Neural progenitor cell (in vitro differentiated cells): ENCODE measurements at regions not wholly inside any gene's neighbourhood (a gene's known extent, or its start where the extent isn't known, plus 50 kb on each side); places are given as distances from the start of the nearest gene placed in this dataset.

ENCODE experiments used
- DNase-seq: peaks from one replicate; pipeline ENCODE4 v3.0.0-alpha.2; 2016; ENCODE audit warnings: low spot score
- H2AFZ ChIP-seq: fragments of 200-600 bp; sonication (generic); replicated peaks from 2 replicates; pipeline ENCODE4 v1.6.1; 2016; ENCODE audit warnings: antibody characterized with exemption
- H3F3A ChIP-seq: fragments of 200-600 bp; sonication (generic); 2 replicates; pipeline ENCODE4 v1.6.1; 2016; ENCODE audit warnings: antibody characterized with exemption, low read depth
- H3K27ac ChIP-seq: fragments of 200-600 bp; sonication (generic); 2 replicates; pipeline ENCODE4 v1.5.1; 2016; ENCODE audit warnings: mild to moderate bottlenecking
- H3K27me3 ChIP-seq: fragments of 200-600 bp; sonication (generic); 2 replicates; pipeline ENCODE4 v1.6.1; 2016; ENCODE audit warnings: mild to moderate bottlenecking, moderate library complexity
- H3K36me3 ChIP-seq: fragments of 200-600 bp; sonication (generic); 2 replicates; pipeline ENCODE4 v1.5.1; 2016
- H3K4me1 ChIP-seq: fragments of 200-600 bp; sonication (generic); 2 replicates; pipeline ENCODE4 v1.6.1; 2016; ENCODE audit warnings: mixed run types
- H3K4me2 ChIP-seq: fragments of 200-600 bp; sonication (generic); 2 replicates; pipeline ENCODE4 v1.6.1; 2016
- H3K4me3 ChIP-seq: fragments of 200-600 bp; sonication (generic); 2 replicates; pipeline ENCODE4 v1.5.1; 2016
- H3K79me2 ChIP-seq: fragments of 200-600 bp; sonication (generic); 2 replicates; pipeline ENCODE4 v1.6.1; 2016; ENCODE audit warnings: low read depth
- H3K9ac ChIP-seq: fragments of 200-600 bp; sonication (generic); 2 replicates; pipeline ENCODE4 v1.6.1; 2016
- H3K9me3 ChIP-seq: fragments of 200-600 bp; sonication (generic); 2 replicates; pipeline ENCODE4 v1.5.1; 2016; ENCODE audit warnings: low read depth
- H4K20me1 ChIP-seq: fragments of 200-600 bp; sonication (generic); 2 replicates; pipeline ENCODE4 v1.6.1; 2016; ENCODE audit warnings: low read depth
- H3K27ac Mint-ChIP-seq: 3 replicates; pipeline ENCODE4 v1.8.0; 2021; ENCODE audit warnings: mixed read lengths
- H3K27me3 Mint-ChIP-seq: 2 replicates; pipeline ENCODE4 v1.8.0; 2022; ENCODE audit warnings: low read depth, mild to moderate bottlenecking, inconsistent platforms, moderate library complexity, mixed read lengths; ENCODE audit not compliant: insufficient read depth
- H3K36me3 Mint-ChIP-seq: 3 replicates; pipeline ENCODE4 v1.8.0; 2021; ENCODE audit warnings: mixed read lengths
- H3K4me1 Mint-ChIP-seq: 3 replicates; pipeline ENCODE4 v1.8.0; 2021; ENCODE audit warnings: mixed read lengths
- H3K4me3 Mint-ChIP-seq: 3 replicates; pipeline ENCODE4 v1.8.0; 2021; ENCODE audit warnings: mild to moderate bottlenecking, moderate library complexity, mixed read lengths
- H3K9me3 Mint-ChIP-seq: 3 replicates; pipeline ENCODE4 v1.8.0; 2020; ENCODE audit warnings: mixed read lengths
- EZH2 ChIP-seq: fragments of 200-600 bp; sonication (generic); IDR thresholded peaks from 2 replicates; pipeline ENCODE4 v1.6.1; 2017; ENCODE audit warnings: antibody characterized with exemption, mild to moderate bottlenecking, moderate library complexity
- EZH2phosphoT487 ChIP-seq: fragments of 200-600 bp; sonication (generic); IDR thresholded peaks from 2 replicates; pipeline ENCODE4 v1.6.1; 2017; ENCODE audit warnings: antibody characterized with exemption
- TF ChIP-seq, protein P1 (sequence below): fragments of 200-600 bp; sonication (generic); IDR thresholded peaks from 2 replicates; pipeline ENCODE4 v1.5.1; 2017; ENCODE audit warnings: antibody characterized with exemption, mild to moderate bottlenecking

DNA sequence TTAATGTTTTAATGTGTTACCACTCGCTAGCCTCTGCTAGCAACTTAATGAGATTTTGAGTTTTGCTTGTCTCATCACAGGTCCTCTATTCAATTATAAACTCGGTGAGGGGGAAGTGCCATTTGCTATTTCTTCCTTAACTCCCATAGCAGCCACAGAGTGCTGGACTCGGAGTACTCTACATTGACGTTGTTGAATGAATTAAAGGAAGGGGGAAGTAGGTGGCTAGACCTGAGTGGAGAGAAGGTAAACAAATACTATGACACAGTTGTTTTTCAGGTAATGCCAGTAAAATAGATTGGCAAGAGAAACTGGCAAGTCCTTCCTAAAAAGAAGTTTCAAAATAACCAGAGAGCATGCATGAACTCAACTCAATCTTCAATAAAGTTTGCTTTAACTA, 339.3 kb downstream of the HRH4 start:
- Histone ChIP-seq H3K27ac (no peak overlapping the region), H3K79me2 (no peaks in the 10 kb centered on the region), H3K4me2 (no peak overlapping the region), H3K9ac (no peak overlapping the region), H4K20me1 (no peaks in the 10 kb centered on the region), H3K4me1 (peaks cover 9% of the 10 kb centered on the region), H3K4me3 (no peak overlapping the region), H3K9me3 (no peaks in the 10 kb centered on the region), H2AFZ (no peak overlapping the region), H3K27me3 (no peaks in the 10 kb centered on the region), H3K36me3 (no peaks in the 10 kb centered on the region), H3F3A (no peaks in the 10 kb centered on the region)
- Mint-ChIP-seq H3K4me1 (peaks cover 19% of the 10 kb centered on the region), H3K4me3 (no peak overlapping the region), H3K36me3 (peaks cover 4% of the 10 kb centered on the region), H3K27ac (peak overlapping the region; percentile 70), H3K9me3 (peaks cover 17% of the 10 kb centered on the region), H3K27me3 (peaks cover 10% of the 10 kb centered on the region)
- TF ChIP-seq, protein P1, sequence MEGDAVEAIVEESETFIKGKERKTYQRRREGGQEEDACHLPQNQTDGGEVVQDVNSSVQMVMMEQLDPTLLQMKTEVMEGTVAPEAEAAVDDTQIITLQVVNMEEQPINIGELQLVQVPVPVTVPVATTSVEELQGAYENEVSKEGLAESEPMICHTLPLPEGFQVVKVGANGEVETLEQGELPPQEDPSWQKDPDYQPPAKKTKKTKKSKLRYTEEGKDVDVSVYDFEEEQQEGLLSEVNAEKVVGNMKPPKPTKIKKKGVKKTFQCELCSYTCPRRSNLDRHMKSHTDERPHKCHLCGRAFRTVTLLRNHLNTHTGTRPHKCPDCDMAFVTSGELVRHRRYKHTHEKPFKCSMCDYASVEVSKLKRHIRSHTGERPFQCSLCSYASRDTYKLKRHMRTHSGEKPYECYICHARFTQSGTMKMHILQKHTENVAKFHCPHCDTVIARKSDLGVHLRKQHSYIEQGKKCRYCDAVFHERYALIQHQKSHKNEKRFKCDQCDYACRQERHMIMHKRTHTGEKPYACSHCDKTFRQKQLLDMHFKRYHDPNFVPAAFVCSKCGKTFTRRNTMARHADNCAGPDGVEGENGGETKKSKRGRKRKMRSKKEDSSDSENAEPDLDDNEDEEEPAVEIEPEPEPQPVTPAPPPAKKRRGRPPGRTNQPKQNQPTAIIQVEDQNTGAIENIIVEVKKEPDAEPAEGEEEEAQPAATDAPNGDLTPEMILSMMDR = no peak
- no peak for TF ChIP-seq EZH2
- no peak for TF ChIP-seq EZH2phosphoT487
- no peak for DNase-seq

DNA sequence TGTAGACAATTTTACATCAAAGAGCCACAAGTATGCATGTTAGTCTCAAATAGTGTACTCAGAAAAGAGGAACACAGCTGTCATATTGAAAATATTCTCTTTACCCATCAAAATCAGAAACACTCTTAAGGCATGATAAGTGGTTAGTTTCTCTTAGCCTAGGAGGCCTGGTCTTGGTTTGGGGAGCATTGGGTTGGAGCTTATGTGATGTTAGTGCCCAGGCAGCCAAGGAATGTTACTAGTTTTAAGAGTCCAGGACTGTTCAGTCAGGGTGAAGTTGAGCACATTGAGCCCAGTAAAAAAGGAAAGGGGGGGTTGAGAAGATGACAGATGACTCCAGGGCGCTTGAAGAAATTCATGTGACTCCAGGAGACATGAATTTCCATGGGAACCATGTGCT, 340.6 kb downstream of the HRH4 start:
- Histone ChIP-seq H3K79me2 (no peaks in the 10 kb centered on the region), H3K36me3 (no peaks in the 10 kb centered on the region), H4K20me1 (no peaks in the 10 kb centered on the region), H3K9ac (no peak overlapping the region), H3K4me3 (no peak overlapping the region), H2AFZ (no peak overlapping the region), H3K4me1 (peaks cover 9% of the 10 kb centered on the region), H3K27ac (no peak overlapping the region), H3K9me3 (no peaks in the 10 kb centered on the region), H3F3A (no peaks in the 10 kb centered on the region), H3K27me3 (no peaks in the 10 kb centered on the region), H3K4me2 (no peak overlapping the region)
- Mint-ChIP-seq H3K27me3 (peaks cover 10% of the 10 kb centered on the region), H3K4me3 (no peak overlapping the region), H3K36me3 (peaks cover 4% of the 10 kb centered on the region), H3K4me1 (peaks cover 19% of the 10 kb centered on the region), H3K9me3 (peaks cover 17% of the 10 kb centered on the region), H3K27ac (no peak overlapping the region)
- no peak for TF ChIP-seq EZH2
- TF ChIP-seq EZH2phosphoT487 = no peak
- TF ChIP-seq, protein P1 = no peak
- no peak for DNase-seq

DNA sequence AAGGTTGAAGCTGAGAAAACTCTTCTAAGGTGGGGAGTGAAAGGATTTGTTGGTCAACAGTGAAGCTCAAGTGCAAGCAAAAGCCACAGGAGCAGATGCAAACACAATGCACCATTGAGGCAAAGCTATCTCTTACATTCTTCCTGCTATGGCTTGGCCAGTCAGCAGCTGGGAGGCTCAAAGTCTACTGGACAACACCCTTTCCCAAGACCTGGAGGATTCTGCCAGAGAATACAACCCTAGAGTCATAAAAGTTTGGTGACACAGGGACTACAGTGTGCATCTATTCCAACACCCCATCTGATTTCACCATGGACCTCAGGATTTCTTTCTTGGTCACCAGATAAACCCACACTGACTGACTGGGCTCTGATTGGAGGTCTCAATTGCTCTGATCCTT, 342.0 kb downstream of the HRH4 start:
- no peak overlapping the region for H3K27ac Mint-ChIP-seq
- DNase-seq = no peak
- H3K9ac ChIP-seq = no peak overlapping the region
- no peak overlapping the region for H3K4me3 Mint-ChIP-seq
- no peaks in the 10 kb centered on the region for H3K9me3 ChIP-seq
- H3K36me3 Mint-ChIP-seq = peaks cover 4% of the 10 kb centered on the region
- H3K27ac ChIP-seq = no peak overlapping the region
- no peaks in the 10 kb centered on the region for H3K36me3 ChIP-seq
- no peaks in the 10 kb centered on the region for H3K27me3 ChIP-seq
- TF ChIP-seq, protein P1 = no peak
- H2AFZ ChIP-seq = no peak overlapping the region
- no peaks in the 10 kb centered on the region for H4K20me1 ChIP-seq
- peaks cover 10% of the 10 kb centered on the region for H3K27me3 Mint-ChIP-seq
- H3K4me1 Mint-ChIP-seq = peaks cover 19% of the 10 kb centered on the region
- H3K4me2 ChIP-seq = no peak overlapping the region
- H3F3A ChIP-seq = no peaks in the 10 kb centered on the region
- H3K79me2 ChIP-seq = no peaks in the 10 kb centered on the region
- no peak overlapping the region for H3K4me3 ChIP-seq
- peaks cover 19% of the 10 kb centered on the region for H3K9me3 Mint-ChIP-seq
- H3K4me1 ChIP-seq = peaks cover 9% of the 10 kb centered on the region

DNA sequence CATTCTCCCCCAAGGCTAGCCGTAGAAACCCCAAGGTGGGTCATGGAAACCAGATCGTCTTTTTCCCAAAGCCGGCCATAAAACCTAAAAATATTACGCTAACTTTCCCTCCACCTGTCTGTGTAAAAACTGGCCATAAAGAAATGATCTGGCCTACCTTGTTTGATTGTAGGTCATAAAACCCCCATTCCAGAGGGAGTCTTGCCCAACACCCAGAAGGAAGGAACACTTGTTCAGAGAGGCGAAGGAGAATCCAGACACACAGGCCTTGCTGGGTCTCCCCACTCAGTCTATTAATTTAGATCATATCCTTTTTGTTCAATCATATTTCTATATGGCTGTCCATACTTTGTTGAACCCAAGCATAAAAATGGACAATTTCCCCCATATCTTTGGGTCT, 344.7 kb downstream of the HRH4 start:
- Mint-ChIP-seq H3K27me3 (peaks cover 10% of the 10 kb centered on the region), H3K36me3 (peaks cover 4% of the 10 kb centered on the region), H3K4me1 (peaks cover 3% of the 10 kb centered on the region), H3K4me3 (no peak overlapping the region), H3K9me3 (peaks cover 34% of the 10 kb centered on the region), H3K27ac (peak overlapping the region; percentile 10)
- Histone ChIP-seq H3K9me3 (no peaks in the 10 kb centered on the region), H3K4me1 (no peaks in the 10 kb centered on the region), H3K27ac (no peak overlapping the region), H2AFZ (no peak overlapping the region), H3K36me3 (no peaks in the 10 kb centered on the region), H4K20me1 (no peaks in the 10 kb centered on the region), H3K9ac (no peak overlapping the region), H3K79me2 (no peaks in the 10 kb centered on the region), H3K4me3 (no peak overlapping the region), H3K27me3 (no peaks in the 10 kb centered on the region), H3F3A (no peaks in the 10 kb centered on the region), H3K4me2 (no peak overlapping the region)
- TF ChIP-seq EZH2phosphoT487 (no peak), EZH2 (no peak)
- TF ChIP-seq, protein P1 = no peak
- DNase-seq = no peak
